ENCODE measurements at regions not wholly inside any gene's neighbourhood (a gene's known extent, or its start where the extent isn't known, plus 50 kb on each side); places are given as distances from the start of the nearest gene placed in this dataset.
"Not testable (repeated sequence)": the region's sequence is repeated elsewhere in the genome, so short reads cannot be mapped to it uniquely, and the experiment has no call there.

DNA sequence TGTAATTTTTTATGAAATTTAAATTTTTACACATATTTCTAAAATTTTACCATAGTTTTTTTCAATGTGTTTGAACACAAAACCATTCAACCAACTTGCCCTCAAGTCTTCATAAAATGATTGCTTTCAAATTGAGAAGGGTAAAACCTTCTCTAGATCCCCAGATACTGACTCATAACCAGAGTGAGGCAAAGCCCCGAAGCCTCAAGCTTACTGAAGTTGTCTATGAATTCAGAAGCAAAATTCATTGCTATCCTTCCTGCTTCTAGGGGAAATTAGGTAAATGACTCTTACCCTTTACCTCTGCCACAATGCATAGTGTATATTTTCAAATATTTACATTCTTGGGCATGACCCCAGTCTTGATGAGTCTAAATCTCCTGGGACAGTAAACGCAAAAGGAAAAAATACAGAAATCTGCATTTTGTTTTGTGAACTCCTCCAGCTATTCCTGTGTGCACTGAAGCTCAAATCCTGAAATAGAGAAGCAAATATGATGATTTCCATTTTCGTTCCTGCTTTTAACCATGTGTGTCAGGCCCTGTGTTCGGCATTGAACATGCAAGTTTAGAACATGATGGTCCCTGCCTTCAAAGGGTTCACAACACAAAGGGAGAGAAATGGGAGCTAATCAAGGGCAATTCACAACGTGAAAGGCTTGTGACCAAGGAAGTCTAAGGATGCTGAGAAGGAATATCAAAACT is 246.3 kb downstream of the SUCLG1 start:
- peak in 1 of 5 donors; percentile 5 for DNase-seq

DNA sequence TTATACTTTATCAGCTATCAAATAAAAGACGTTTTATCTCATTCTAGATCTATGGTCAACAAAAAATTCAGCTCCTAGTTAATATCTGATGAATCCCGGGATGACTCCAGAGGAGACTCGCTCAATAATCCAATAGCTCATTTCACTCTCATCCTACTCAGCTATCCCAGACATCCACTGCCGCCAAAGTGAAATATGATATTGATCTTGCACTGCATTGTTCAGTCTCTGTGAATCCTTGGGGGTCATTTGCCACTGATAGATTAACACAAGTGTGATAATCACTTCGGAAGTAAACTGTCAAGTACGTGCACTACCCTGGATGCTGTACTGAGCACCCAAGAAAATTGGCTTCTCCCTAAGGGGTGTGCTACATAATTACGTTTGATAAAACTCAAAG is 249.1 kb downstream of the SUCLG1 start:
- DNase-seq: no peak

- DNase-seq: no peak
These were observed 254.1 kb downstream of the SUCLG1 start for GRCh38 chr2:84204995-84205394.

GRCh38 chr2:84202166-84202565 is 256.9 kb downstream of the SUCLG1 start:
- DNase-seq: no peak

- DNase-seq: no peak
These were observed 257.9 kb downstream of the SUCLG1 start for GRCh38 chr2:84201158-84201557.

DNA sequence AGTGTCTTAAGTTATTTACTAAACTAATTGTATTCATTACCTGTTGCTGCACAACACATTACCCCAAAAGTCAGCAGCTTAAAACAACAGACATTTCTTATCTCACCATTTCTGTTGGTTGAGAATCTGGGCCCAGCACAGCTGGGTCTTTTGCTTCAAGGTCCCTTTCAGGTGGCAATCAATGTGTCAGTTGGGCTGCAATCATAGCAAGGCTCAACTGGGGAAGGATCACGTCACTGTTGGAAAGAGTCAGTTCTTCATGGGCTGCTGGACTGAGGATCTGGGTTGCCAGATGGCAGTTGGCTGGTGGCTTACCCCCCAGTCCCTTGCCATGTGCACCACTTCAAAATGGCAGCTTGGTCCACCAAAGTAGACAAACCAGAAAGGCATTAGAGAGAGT is 261.2 kb downstream of the SUCLG1 start:
- DNase-seq: no peak

DNA sequence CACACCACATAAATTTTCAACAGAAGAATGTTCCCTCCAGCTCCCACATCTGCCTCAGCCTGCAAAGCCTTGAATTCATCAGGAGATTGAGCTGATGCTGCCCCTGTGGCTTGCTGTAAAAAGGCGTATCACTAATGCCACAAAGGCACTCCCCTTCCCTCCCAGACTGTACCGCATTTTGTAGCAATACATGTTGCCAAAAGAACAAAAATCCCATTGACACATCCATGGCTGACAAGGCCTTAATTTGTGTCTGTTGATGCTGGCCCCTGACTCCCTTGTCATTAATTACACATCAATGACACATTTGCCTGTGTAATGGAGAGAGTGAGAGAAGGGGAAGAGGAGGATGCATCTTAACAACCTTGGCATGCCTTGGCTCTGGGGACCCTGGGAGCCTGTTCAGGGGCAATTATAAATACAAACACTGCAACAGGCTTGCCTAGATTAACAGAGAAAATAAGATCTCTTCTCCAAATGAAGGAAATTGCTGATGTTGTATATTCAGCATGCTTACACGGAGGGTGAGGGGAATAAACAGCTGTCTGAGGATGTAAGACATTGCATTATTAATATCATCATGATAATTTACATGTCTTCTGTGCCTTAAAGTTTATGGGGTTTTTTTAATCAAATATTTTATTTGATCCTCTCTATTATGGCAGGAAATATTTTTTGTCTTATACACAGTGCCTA is 264.0 kb downstream of the SUCLG1 start:
- DNase-seq: no peak

- DNase-seq: no peak
These were observed 264.9 kb downstream of the SUCLG1 start for GRCh38 chr2:84194181-84194580.

DNA sequence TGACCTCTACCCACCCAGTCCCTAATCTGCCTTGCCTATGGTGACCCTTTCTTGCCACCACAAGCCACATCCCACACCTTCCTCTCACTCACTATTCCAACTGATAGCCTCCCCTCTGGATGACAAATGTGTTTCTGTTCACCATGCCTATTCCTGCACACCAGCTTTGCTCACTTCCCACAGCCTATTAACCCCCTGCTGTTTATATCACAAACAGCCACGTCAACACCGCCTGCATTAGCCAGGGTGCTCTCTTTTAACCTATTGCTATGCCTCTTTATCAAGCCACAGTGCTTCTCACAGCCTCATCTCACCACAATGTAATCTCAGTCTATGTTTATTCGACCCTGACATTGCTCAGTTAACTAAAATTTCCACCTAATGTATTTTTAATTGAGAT is 271.8 kb downstream of the SUCLG1 start:
- no peak for DNase-seq

GRCh38 chr2:84181927-84182326 is 277.2 kb downstream of the SUCLG1 start:
- no peak for DNase-seq

DNA sequence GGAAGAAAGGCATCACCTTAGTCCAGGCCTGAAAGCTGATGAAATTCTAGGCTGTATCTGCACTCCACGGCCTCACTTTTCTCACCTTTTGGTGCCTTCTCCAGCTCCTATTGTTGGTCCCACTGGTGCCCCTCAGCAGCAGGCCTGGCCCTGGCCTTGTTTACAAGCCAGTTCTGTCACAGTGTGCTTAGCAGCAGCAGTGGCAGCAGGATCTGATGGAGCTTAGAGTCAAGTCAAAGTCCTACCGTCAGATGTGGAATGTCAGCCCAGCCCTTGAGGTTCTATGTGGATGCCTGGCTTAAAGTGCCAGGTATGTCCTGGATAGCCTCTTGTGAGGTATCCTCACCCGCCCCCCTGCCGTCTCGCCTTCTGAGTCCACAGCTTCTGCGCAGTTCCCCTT is 281.3 kb downstream of the SUCLG1 start:
- DNase-seq: no peak

DNA sequence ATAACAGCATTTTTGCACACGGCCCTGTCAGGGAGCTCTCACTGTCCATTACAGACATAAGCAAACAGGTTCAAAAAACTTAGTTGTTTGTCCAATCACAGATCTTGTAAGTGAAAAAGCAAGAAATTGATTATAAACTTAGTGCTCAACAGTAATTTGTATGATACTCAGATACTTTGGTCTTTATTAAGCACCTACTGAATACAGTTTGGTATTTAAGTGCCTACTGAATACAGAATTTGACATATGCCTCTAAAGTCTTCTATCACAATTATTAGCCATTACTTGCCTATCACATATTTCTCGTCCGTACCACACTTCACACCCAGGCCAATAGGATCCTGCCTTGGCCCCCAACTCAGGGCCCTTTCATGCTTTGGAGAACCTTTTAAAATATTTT is 283.1 kb downstream of the SUCLG1 start:
- DNase-seq: no peak

DNA sequence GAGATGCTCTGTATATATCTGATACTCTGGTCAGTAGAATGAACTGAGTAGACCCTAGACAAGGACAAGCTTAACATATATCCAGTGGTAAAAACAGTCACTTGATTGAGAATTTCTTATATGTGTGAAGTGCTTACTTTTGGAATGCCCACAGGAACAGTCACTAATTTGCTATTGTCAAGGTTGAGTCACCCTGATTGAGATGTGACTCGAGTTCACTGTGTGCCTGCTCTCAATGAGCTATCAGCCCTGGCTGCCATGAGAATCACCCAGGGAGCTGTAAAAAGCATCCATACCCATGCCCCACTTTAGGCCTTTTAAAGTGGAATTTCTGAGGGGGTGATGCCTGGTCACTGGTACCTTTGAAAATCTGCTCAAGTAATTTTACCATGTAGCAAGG is 283.7 kb downstream of the SUCLG1 start:
- DNase-seq: no peak

GRCh38 chr2:84173041-84173440 is 286.0 kb downstream of the SUCLG1 start:
- no peak for DNase-seq

DNA sequence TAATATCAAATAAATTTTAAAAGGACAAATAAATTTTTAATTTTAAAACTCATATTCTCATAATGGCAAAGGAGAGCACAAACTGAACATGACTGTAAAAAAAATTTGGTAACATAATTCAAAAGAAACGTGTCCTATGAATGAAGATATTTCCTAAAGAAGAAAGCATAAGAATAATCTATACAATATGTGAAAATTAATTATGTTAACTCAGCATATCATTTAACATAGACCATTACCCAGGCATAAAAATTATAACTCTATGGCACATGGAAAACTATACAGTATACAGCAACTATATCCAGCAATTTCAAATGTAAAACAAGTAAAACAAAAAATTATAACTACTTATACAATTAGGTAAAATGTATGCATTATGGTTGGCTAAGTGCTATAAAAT is 288.1 kb downstream of the SUCLG1 start:
- no peak for DNase-seq

GRCh38 chr2:84169871-84170270 is 289.2 kb downstream of the SUCLG1 start:
- DNase-seq: no peak

DNA sequence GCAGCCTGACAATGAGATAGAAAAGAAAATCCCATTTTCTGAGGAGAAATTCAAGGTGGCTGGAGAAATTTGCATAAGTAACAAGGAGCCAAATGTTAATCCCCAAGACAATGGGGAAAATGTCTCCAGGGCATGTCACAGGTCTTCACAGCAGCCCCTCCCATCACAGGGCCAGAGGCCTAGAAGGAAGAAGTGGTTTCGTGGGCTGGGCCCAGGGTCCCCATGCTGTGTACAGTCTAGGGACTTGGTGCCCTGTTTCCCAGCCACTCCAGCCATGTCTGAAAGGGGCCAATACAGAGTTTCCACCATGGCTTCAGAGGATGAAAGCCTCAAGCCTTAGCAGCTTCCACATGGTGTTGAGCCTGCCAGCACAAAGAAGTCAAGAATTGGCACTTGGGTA is 290.5 kb downstream of the SUCLG1 start:
- not testable (repeated sequence) for DNase-seq

DNA sequence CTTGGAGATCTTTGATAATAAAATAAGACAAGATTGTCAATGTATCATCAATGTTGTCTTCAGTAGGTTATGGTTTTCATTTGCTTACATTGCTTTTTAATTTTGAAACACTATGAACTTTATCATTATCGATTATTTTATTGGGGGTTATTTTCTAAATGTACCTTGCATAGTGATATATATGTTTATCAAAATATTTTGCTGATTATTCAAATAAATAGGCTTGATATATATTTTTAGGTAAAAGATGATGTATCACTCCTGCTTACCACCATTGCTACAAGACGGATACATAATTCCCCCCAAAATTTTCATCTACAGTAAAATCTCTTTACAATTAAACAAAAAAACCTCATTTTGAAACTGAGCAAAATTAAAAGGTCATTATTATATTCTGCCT is 293.8 kb downstream of the SUCLG1 start:
- no peak for DNase-seq

- no peak for DNase-seq
These were observed 298.6 kb downstream of the SUCLG1 start for GRCh38 chr2:84160453-84160852.

GRCh38 chr2:84158605-84159004 is 300.5 kb downstream of the SUCLG1 start:
- DNase-seq: no peak

- DNase-seq: no peak
These were observed 306.6 kb downstream of the SUCLG1 start for GRCh38 chr2:84152462-84152861.

GRCh38 chr2:84144345-84144744 is 314.7 kb downstream of the SUCLG1 start:
- no peak for DNase-seq

DNA sequence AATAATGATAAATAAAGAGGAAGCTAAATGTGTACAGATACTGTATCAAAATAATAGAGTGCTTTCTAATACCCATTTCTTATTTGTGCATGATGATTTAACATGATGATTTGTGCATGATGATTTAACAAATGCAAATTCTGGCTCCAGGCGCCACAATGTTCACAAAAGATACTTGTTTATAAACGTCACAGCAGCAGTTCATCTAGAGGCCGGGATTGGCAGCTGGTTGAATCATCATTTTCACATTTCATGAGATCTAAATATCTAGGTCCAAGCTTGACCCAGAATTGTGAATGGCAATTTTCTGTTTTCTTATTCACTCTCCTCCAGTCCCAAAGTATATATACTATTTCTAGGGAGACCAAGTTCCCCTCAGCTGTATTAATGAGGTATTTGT is 322.0 kb downstream of the SUCLG1 start:
- no peak for DNase-seq

- DNase-seq: no peak
These were observed 326.7 kb downstream of the SUCLG1 start for GRCh38 chr2:84132370-84132769.

Measured in T-helper 1 cell (primary cell).